Endodermal cell (in vitro differentiated cells): ENCODE measurements at regions not wholly inside any gene's neighbourhood (a gene's known extent, or its start where the extent isn't known, plus 50 kb on each side); places are given as distances from the start of the nearest gene placed in this dataset.

Experiments
- DNase-seq: peaks from one replicate; pipeline ENCODE4 v3.0.0-alpha.2; 2017
- H3K27ac ChIP-seq: 2 replicates; pipeline ENCODE4 v1.5.1; 2013; ENCODE audit warnings: mild to moderate bottlenecking, low read depth, low read length, moderate library complexity
- H3K27me3 ChIP-seq: 2 replicates; pipeline ENCODE4 v1.6.1; 2013; ENCODE audit warnings: mild to moderate bottlenecking, low read length, moderate library complexity; ENCODE audit not compliant: insufficient read depth, control insufficient read depth, poor library complexity, severe bottlenecking
- H3K36me3 ChIP-seq: 2 replicates; pipeline ENCODE4 v1.7.0; 2013; ENCODE audit warnings: mild to moderate bottlenecking, low read length, moderate library complexity; ENCODE audit not compliant: control insufficient read depth, insufficient read depth
- H3K4me1 ChIP-seq: one replicate; pipeline ENCODE4 v1.7.0; 2013; ENCODE audit warnings: low read length; ENCODE audit not compliant: control insufficient read depth, insufficient read depth
- H3K4me3 ChIP-seq: 2 replicates; pipeline ENCODE4 v1.5.1; 2013; ENCODE audit warnings: mild to moderate bottlenecking, low read length, moderate library complexity
- H3K9ac ChIP-seq: 2 replicates; pipeline ENCODE4 v1.6.1; 2013; ENCODE audit warnings: mild to moderate bottlenecking, low read length, moderate library complexity; ENCODE audit not compliant: poor library complexity, severe bottlenecking; ENCODE audit errors: extremely low read depth
- H3K9me3 ChIP-seq: 2 replicates; pipeline ENCODE4 v1.6.1; 2013; ENCODE audit warnings: mild to moderate bottlenecking, low read length, moderate library complexity; ENCODE audit not compliant: control insufficient read depth
- H3K27ac Mint-ChIP-seq: 2 replicates; pipeline ENCODE4 v1.8.0; 2020; ENCODE audit warnings: mixed read lengths
- H3K27me3 Mint-ChIP-seq: 2 replicates; pipeline ENCODE4 v1.8.0; 2021; ENCODE audit warnings: mild to moderate bottlenecking, mixed read lengths; ENCODE audit not compliant: insufficient read depth
- H3K36me3 Mint-ChIP-seq: 2 replicates; pipeline ENCODE4 v1.8.0; 2020; ENCODE audit warnings: low read depth, mixed read lengths
- H3K4me1 Mint-ChIP-seq: 2 replicates; pipeline ENCODE4 v1.8.0; 2020; ENCODE audit warnings: mixed read lengths
- H3K4me3 Mint-ChIP-seq: 2 replicates; pipeline ENCODE4 v1.8.0; 2020; ENCODE audit warnings: mild to moderate bottlenecking, moderate library complexity, mixed read lengths
- H3K9me3 Mint-ChIP-seq: 2 replicates; pipeline ENCODE4 v1.8.0; 2020; ENCODE audit warnings: mild to moderate bottlenecking, mixed read lengths
- WGBS, 2 experiments: methylation state at CpG; one replicate each; pipeline versions ENCODE4 v1.1.5 to v1.1.7; 2013; ENCODE audit warnings: missing lambda C conversion rate in 2 of 2, mixed read lengths in 1 of 2; ENCODE audit not compliant: insufficient coverage in 1 of 2, insufficient read length in 1 of 2; 5-methylcytosine and 5-hydroxymethylcytosine counted together
- TF ChIP-seq, protein P1 (sequence below): fragments of 200-600 bp; sonication (generic); conservative IDR thresholded peaks from 2 replicates; pipeline ENCODE4 v1.5.0; 2021; ENCODE audit warnings: antibody characterized with exemption, mild to moderate bottlenecking

DNA sequence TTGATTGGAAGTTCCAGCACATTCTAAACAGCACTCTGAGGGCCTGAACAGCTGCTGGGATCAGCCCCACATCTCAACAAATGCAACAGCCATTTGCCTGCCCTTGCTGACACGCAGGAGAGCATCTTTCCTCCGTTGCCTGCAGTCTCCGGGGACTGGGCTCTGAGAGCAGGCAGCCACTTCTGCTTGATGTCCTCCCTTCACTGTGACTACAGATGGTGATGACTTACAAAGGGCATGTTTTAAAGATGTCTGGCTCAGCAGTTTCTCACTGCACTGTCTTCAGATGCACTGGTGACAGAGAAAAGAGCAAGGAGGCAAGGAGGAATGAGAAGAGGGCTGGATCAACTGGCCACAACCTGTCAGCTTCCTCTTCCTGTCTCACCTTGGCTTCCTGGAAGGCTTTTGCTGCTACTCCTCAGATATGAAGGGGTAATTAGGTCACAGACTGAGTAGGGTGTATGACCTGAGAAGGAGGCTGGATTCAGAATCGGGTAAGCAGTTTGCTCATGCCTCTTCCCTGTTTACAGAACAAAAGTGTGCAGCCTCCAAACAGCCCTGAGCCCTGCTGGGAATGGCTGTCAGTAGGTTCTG, 143.5 kb upstream of the GHITM start:
- Mint-ChIP-seq H3K27me3 (peaks cover 6% of the 10 kb centered on the region), H3K9me3 (no peaks in the 10 kb centered on the region), H3K4me1 (no peaks in the 10 kb centered on the region), H3K4me3 (no peak overlapping the region), H3K27ac (no peak overlapping the region), H3K36me3 (no peaks in the 10 kb centered on the region)
- no peak overlapping the region for H3K27ac ChIP-seq
- no peaks in the 10 kb centered on the region for H3K36me3 ChIP-seq
- no peak overlapping the region for H3K9ac ChIP-seq
- H3K27me3 ChIP-seq = no peaks in the 10 kb centered on the region
- no peak for DNase-seq
- H3K4me3 ChIP-seq = no peak overlapping the region
- no peaks in the 10 kb centered on the region for H3K9me3 ChIP-seq
- no peaks in the 10 kb centered on the region for H3K4me1 ChIP-seq
- 92 to 96% methylated on average over 4 of the region's 4 CpGs for WGBS, 2 experiments
- TF ChIP-seq, protein P1, sequence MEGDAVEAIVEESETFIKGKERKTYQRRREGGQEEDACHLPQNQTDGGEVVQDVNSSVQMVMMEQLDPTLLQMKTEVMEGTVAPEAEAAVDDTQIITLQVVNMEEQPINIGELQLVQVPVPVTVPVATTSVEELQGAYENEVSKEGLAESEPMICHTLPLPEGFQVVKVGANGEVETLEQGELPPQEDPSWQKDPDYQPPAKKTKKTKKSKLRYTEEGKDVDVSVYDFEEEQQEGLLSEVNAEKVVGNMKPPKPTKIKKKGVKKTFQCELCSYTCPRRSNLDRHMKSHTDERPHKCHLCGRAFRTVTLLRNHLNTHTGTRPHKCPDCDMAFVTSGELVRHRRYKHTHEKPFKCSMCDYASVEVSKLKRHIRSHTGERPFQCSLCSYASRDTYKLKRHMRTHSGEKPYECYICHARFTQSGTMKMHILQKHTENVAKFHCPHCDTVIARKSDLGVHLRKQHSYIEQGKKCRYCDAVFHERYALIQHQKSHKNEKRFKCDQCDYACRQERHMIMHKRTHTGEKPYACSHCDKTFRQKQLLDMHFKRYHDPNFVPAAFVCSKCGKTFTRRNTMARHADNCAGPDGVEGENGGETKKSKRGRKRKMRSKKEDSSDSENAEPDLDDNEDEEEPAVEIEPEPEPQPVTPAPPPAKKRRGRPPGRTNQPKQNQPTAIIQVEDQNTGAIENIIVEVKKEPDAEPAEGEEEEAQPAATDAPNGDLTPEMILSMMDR = no peak

DNA sequence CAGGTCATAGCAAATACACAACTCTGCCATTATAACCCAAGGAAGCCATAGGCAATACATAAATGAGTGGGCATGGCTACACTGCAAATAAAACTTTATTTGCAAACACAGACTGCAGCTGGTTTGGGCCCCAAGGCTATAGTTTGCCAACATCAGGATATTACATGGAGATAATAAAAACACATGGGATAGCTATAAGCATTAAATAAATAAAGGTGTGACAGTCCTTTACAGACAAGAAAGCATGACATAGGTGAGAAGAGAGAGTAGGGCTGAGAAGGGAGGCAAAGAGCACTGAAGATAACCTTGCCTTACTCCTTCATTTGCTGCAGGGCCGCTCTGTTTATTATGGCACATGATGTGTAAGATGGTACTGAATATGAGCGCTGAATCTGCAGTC, 135.1 kb upstream of the GHITM start:
- Histone ChIP-seq H3K9ac (no peak overlapping the region), H3K4me1 (no peaks in the 10 kb centered on the region), H3K27me3 (no peaks in the 10 kb centered on the region), H3K27ac (no peak overlapping the region), H3K4me3 (no peak overlapping the region), H3K9me3 (no peaks in the 10 kb centered on the region), H3K36me3 (no peaks in the 10 kb centered on the region)
- Mint-ChIP-seq H3K36me3 (no peaks in the 10 kb centered on the region), H3K4me1 (peaks cover 1% of the 10 kb centered on the region), H3K4me3 (no peak overlapping the region), H3K27me3 (peaks cover 4% of the 10 kb centered on the region), H3K27ac (no peak overlapping the region), H3K9me3 (no peaks in the 10 kb centered on the region)
- 97 to 100% methylated on average over 1 to 2 of the region's 2 CpGs for WGBS, 2 experiments
- peak; percentile 4 for DNase-seq
- TF ChIP-seq, protein P1 = no peak

DNA sequence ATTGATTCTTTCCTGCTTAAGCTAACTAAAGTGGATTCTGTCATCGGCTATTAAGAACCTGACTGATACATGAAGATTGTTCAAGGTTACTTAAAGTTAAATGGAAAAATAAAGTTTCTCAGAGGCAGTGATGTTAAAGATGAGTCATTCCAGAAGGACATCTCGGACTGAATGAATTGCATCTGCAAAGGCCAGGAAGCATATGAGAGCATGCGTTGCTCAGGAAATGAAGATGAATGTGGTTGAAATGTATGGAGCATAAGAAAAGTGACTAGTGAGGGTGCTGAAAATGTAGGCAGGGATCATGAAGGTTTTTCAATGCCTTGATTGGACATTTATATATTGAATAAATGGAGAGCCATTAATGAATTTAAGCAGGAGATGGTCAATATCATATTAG, 133.9 kb upstream of the GHITM start:
- Mint-ChIP-seq H3K27ac (no peak overlapping the region), H3K4me3 (no peak overlapping the region), H3K36me3 (no peaks in the 10 kb centered on the region), H3K27me3 (no peaks in the 10 kb centered on the region), H3K9me3 (no peaks in the 10 kb centered on the region), H3K4me1 (peaks cover 2% of the 10 kb centered on the region)
- no peak overlapping the region for H3K9ac ChIP-seq
- H3K27me3 ChIP-seq = no peaks in the 10 kb centered on the region
- H3K9me3 ChIP-seq = no peaks in the 10 kb centered on the region
- 93 to 100% methylated on average over 3 of the region's 3 CpGs for WGBS, 2 experiments
- TF ChIP-seq, protein P1 = no peak
- no peak overlapping the region for H3K4me3 ChIP-seq
- DNase-seq = peak; percentile 6
- H3K27ac ChIP-seq = no peak overlapping the region
- no peaks in the 10 kb centered on the region for H3K36me3 ChIP-seq
- no peaks in the 10 kb centered on the region for H3K4me1 ChIP-seq
